Fibroblast of villous mesenchyme (primary cell): ENCODE measurements at regions not wholly inside any gene's neighbourhood (a gene's known extent, or its start where the extent isn't known, plus 50 kb on each side); places are given as distances from the start of the nearest gene placed in this dataset.

Experiments used
- DNase-seq: peaks from one replicate; pipeline ENCODE4 v3.0.0-alpha.2; 2010; ENCODE audit warnings: low read depth
- H3K4me3 ChIP-seq: 2 replicates; pipeline ENCODE4 v1.5.1; 2011; ENCODE audit warnings: low read depth, mild to moderate bottlenecking, low read length
- CTCF ChIP-seq: IDR thresholded peaks from 2 replicates; pipeline ENCODE4 v1.5.1; 2012; ENCODE audit warnings: low read depth, mild to moderate bottlenecking, low read length; ENCODE audit not compliant: insufficient read depth

- no peak overlapping the region for H3K4me3 ChIP-seq
- peak; percentile 40 for DNase-seq
- TF ChIP-seq CTCF: no peak
These were observed 114.4 kb downstream of the GADD45G start for GRCh38 chr9:89719202-89719601.

GRCh38 chr9:89720696-89721175 is 115.9 kb downstream of the GADD45G start:
- no peak overlapping the region for H3K4me3 ChIP-seq
- no peak for TF ChIP-seq CTCF
- peak; percentile 41 for DNase-seq

- no peak overlapping the region for H3K4me3 ChIP-seq
- no peak for TF ChIP-seq CTCF
- peak; percentile 97 for DNase-seq
These were observed 116.4 kb downstream of the GADD45G start for GRCh38 chr9:89721176-89721700.

DNA sequence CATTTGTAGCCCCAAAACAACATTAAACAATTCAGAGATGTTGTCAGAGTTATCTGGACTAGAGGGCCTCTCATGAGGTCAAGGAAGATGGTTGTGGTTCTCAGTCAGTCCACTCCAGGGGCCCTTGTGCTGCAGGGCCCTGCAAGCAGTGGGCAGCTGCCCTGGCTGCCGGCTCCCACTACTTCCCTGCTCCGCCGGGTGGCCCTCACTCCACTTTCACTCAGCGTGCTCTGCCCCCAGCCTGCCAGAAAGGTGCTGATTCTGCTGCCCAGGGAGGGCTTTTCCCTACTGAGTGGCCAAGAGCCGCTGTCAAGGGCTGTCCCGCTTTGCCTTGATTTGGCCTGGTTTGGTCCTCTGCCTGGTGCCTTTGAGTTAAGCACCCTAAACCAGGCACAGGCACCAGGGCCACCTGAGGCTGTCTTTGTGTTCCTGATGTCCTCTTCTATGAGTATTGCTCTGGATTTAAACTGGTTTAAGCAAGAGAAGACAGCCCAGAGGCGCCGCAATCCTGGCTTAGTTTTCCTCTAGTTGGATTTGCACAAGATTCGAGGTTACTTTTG is 117.2 kb downstream of the GADD45G start:
- TF ChIP-seq CTCF: no peak
- no peak overlapping the region for H3K4me3 ChIP-seq
- DNase-seq: peak; percentile 69

DNA sequence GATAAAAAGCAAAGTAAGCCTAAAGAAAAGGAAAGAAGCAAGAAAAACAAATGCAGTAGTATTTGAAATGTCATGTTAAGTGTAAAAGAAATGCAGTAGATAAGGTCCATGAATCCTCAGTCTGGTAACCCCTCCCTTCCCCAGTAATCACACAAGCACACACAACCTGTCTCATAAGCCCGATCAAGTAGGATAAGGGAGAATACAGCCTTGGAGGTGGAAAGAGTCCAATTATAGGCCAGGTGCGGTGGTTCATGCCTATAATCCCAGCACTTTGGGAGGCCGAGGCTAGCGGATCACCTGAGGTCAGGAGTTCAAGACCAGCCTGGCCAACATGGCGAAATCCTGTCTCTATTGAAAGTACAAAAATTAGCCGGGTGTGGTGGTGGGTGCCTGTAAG is 117.9 kb downstream of the GADD45G start:
- no peak for DNase-seq
- no peak for TF ChIP-seq CTCF
- no peak overlapping the region for H3K4me3 ChIP-seq

- H3K4me3 ChIP-seq: no peak overlapping the region
- TF ChIP-seq CTCF: peak; percentile 31
- DNase-seq: peak; percentile 80
These were observed 118.8 kb downstream of the GADD45G start for GRCh38 chr9:89723469-89724100.
